CD4-positive, alpha-beta T cell (primary cell): ENCODE measurements at regions not wholly inside any gene's neighbourhood (a gene's known extent, or its start where the extent isn't known, plus 50 kb on each side); places are given as distances from the start of the nearest gene placed in this dataset.

Source experiments
- ATAC-seq: fragments of 200-7000 bp; cut with Tn5 transposase; one replicate; pipeline ENCODE4 v1.10.0; 2022; ENCODE audit warnings: mild to moderate bottlenecking; ENCODE audit not compliant: poor library complexity
- CTCF ChIA-PET: fragments of 350-600 bp; sonication (Branson Sonifier 250); formaldehyde crosslinking; loops from one replicate; lab custom pipeline; 2021; ENCODE audit warnings: antibody characterized with exemption, inconsistent platforms; lab: Charles Lee
- POLR2A ChIA-PET: fragments of 350-600 bp; sonication (Branson Sonifier 250); formaldehyde crosslinking; loops from one replicate; lab custom pipeline; 2021; ENCODE audit warnings: antibody characterized with exemption, inconsistent platforms; lab: Charles Lee
- DNase-seq, 14 experiments: peaks; one replicate each; pipeline ENCODE4 v3.0.0-alpha.2; 2013 to 2020; ENCODE audit warnings: mixed read lengths in 2 of 14
- H3K27ac ChIP-seq, 2 donors: one replicate each; pipeline versions ENCODE4 v1.5.1 to v1.7.0; 2013; ENCODE audit warnings: low read length in 2 of 2, low read depth in 1 of 2, mild to moderate bottlenecking in 1 of 2
- H3K27me3 ChIP-seq, 2 experiments: 1 replicate in 1 of 2; 2 replicates in 1 of 2; pipeline versions ENCODE4 v1.6.1 to v1.7.0; 2013; ENCODE audit warnings: low read length in 2 of 2, control low read depth in 1 of 2, mild to moderate bottlenecking in 1 of 2, moderate library complexity in 1 of 2; ENCODE audit not compliant: insufficient read depth in 2 of 2, control insufficient read depth in 1 of 2
- H3K36me3 ChIP-seq: one replicate; pipeline ENCODE4 v1.6.1; 2013; ENCODE audit warnings: low read length, control low read depth; ENCODE audit not compliant: insufficient read depth
- H3K4me1 ChIP-seq: one replicate; pipeline ENCODE4 v1.6.1; 2013; ENCODE audit warnings: low read length, control low read depth; ENCODE audit not compliant: insufficient read depth
- H3K4me3 ChIP-seq: one replicate; pipeline ENCODE4 v1.5.1; 2013; ENCODE audit warnings: mild to moderate bottlenecking, low read length, moderate library complexity
- H3K9me3 ChIP-seq, 2 experiments: 1 replicate in 1 of 2; 2 replicates in 1 of 2; pipeline versions ENCODE4 v1.6.1 to v1.7.0; 2013; ENCODE audit warnings: low read length in 2 of 2, mild to moderate bottlenecking in 2 of 2, control low read depth in 1 of 2, moderate library complexity in 1 of 2; ENCODE audit not compliant: control insufficient read depth in 1 of 2, insufficient read depth in 1 of 2
- H3K27ac Mint-ChIP-seq: one replicate; pipeline ENCODE4 v1.8.0; 2020; ENCODE audit warnings: mixed read lengths
- H3K27me3 Mint-ChIP-seq: one replicate; pipeline ENCODE4 v1.8.0; 2021; ENCODE audit warnings: mixed read lengths
- H3K36me3 Mint-ChIP-seq: one replicate; pipeline ENCODE4 v1.8.0; 2021; ENCODE audit warnings: low read depth, mixed read lengths
- H3K4me1 Mint-ChIP-seq: one replicate; pipeline ENCODE4 v1.8.0; 2021; ENCODE audit warnings: low read depth, mixed read lengths
- H3K4me3 Mint-ChIP-seq: one replicate; pipeline ENCODE4 v1.8.0; 2020; ENCODE audit warnings: mild to moderate bottlenecking, mixed read lengths
- H3K9me3 Mint-ChIP-seq: one replicate; pipeline ENCODE4 v1.8.0; 2020; ENCODE audit warnings: mixed read lengths
- CTCF ChIP-seq: fragments of 200-600 bp; IDR thresholded peaks from one replicate; pipeline ENCODE4 v1.8.0; 2022; ENCODE audit warnings: antibody characterized with exemption, mild to moderate bottlenecking
- intact Hi-C, 2 experiments: fragments of 100-400 bp; cut with DNase I in 1 of 2; cut with micrococcal nuclease in 1 of 2; formaldehyde crosslinking; loops; one replicate each; pipeline versions ENCODE4 v1.15.1 to v1.9.0; 2023 to 2025; cut with DNase I, micrococcal nuclease

DNA sequence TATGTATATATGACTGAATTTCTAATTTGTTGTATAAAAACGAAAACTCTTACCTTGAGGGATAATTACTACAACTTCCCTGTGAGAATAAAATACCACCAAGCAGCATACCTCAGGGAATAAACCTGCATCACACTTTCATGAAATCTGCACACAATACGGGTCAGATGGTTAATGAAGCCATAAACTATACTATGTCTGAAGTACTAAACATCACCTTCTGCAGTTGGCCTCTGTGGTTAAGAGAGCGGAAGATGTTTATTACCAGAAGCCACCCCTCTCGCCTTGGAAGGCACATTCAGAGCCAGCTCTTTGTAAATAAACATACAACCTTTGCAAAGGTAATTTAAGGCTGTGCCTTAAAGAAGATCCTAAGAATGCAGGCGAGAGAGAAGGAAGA lies 462.1 kb upstream of the NR2F2 start:
- no peaks in the 10 kb centered on the region for H3K27me3 ChIP-seq
- no peak overlapping the region for H3K4me3 Mint-ChIP-seq
- no peak overlapping the region for H3K27ac ChIP-seq
- ChIA-PET CTCF (no interaction called here), POLR2A (no interaction called here)
- no peaks in the 10 kb centered on the region for H3K36me3 ChIP-seq
- no peak overlapping the region for H3K4me3 ChIP-seq
- peaks cover 14% of the 10 kb centered on the region for H3K4me1 Mint-ChIP-seq
- no peak for TF ChIP-seq CTCF
- ATAC-seq, result no peak
- H3K9me3 Mint-ChIP-seq, result no peaks in the 10 kb centered on the region
- DNase-seq, result peak in 1 of 14 experiments; percentile 34
- intact Hi-C loops, result no loop called here
- no peak overlapping the region for H3K27ac Mint-ChIP-seq
- H3K9me3 ChIP-seq, result peaks cover 0 to 4% of the 10 kb centered on the region in 2 experiments
- no peaks in the 10 kb centered on the region for H3K36me3 Mint-ChIP-seq
- no peaks in the 10 kb centered on the region for H3K27me3 Mint-ChIP-seq
- peaks cover 6% of the 10 kb centered on the region for H3K4me1 ChIP-seq

DNA sequence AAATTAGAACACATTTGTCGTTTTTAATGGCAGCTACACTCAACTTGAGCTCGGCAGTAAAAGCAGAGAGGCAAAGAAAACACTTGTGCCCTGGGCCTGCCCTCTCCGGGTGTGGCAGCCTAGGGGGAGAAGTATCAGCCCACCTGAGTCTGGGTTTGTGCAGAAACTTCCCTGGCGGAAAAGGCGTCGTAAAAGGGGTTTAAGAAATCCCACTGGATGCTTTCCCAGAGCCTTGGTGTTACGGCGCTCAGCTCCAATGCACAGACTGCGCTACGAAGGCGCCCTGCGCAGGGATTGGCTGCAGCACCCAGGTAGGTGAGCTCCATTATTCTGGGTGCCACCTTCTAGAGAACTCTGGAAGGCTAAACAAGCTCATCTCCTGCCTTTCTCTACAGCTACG lies 461.5 kb upstream of the NR2F2 start:
- CTCF ChIA-PET, result no interaction called here

GRCh38 chr15:95869920-95870319 lies 460.6 kb upstream of the NR2F2 start:
- no peaks in the 10 kb centered on the region for H3K27me3 ChIP-seq

More for the DNA sequence above, 461.5 kb upstream of the NR2F2 start:
- Histone ChIP-seq H3K27me3 (no peaks in the 10 kb centered on the region), H3K9me3 (peaks cover 0 to 4% of the 10 kb centered on the region in 2 experiments), H3K27ac (no peak overlapping the region), H3K4me1 (peaks cover 6% of the 10 kb centered on the region), H3K4me3 (no peak overlapping the region), H3K36me3 (no peaks in the 10 kb centered on the region)
- intact Hi-C loops, result no loop called here
- peaks cover 14% of the 10 kb centered on the region for H3K4me1 Mint-ChIP-seq
- no peak overlapping the region for H3K27ac Mint-ChIP-seq
- ATAC-seq (no peak), DNase-seq (no peak)
- no peaks in the 10 kb centered on the region for H3K36me3 Mint-ChIP-seq
- no peak for TF ChIP-seq CTCF
- POLR2A ChIA-PET, result interaction anchor here (0.7 kb wide), 1 partner anchor 821 kb away, joined by 5 read pairs; no protein-coding TSS in a partner anchor
- no peaks in the 10 kb centered on the region for H3K9me3 Mint-ChIP-seq
- H3K4me3 Mint-ChIP-seq, result no peak overlapping the region
- no peaks in the 10 kb centered on the region for H3K27me3 Mint-ChIP-seq

More at GRCh38 chr15:95869920-95870319, 460.6 kb upstream of the NR2F2 start:
- Histone ChIP-seq H3K27ac (no peak overlapping the region), H3K4me3 (no peak overlapping the region), H3K9me3 (peaks cover 0 to 4% of the 10 kb centered on the region in 2 experiments), H3K4me1 (peaks cover 6% of the 10 kb centered on the region), H3K36me3 (no peaks in the 10 kb centered on the region)
- intact Hi-C loops, result no loop called here
- ChIA-PET POLR2A (no interaction called here), CTCF (no interaction called here)
- TF ChIP-seq CTCF, result no peak
- peak in 1 of 14 experiments; percentile 45 for DNase-seq
- H3K4me1 Mint-ChIP-seq, result peaks cover 18% of the 10 kb centered on the region
- H3K27me3 Mint-ChIP-seq, result no peaks in the 10 kb centered on the region
- H3K27ac Mint-ChIP-seq, result no peak overlapping the region
- H3K36me3 Mint-ChIP-seq, result no peaks in the 10 kb centered on the region
- no peak overlapping the region for H3K4me3 Mint-ChIP-seq
- ATAC-seq, result no peak
- H3K9me3 Mint-ChIP-seq, result no peaks in the 10 kb centered on the region
